IMR-90 (cell line): ENCODE measurements at regions not wholly inside any gene's neighbourhood (a gene's known extent, or its start where the extent isn't known, plus 50 kb on each side); places are given as distances from the start of the nearest gene placed in this dataset.

ENCODE experiments used
- BHLHE40 ChIP-seq: fragments of 150-350 bp; IDR thresholded peaks from 2 replicates; pipeline ENCODE4 v1.6.1; 2016; ENCODE audit warnings: mild to moderate bottlenecking, low read depth, low read length
- CEBPB ChIP-seq: IDR thresholded peaks from 2 replicates; pipeline ENCODE4 v1.6.1; 2012; ENCODE audit warnings: low read depth, low read length, improper control_type of control experiment
- CTCF ChIP-seq: conservative IDR thresholded peaks from 2 replicates; pipeline ENCODE4 v1.5.1; 2012; ENCODE audit warnings: mild to moderate bottlenecking, low read depth, low read length, improper control_type of control experiment
- ELK1 ChIP-seq: fragments of 150-350 bp; IDR thresholded peaks from 2 replicates; pipeline ENCODE4 v1.6.1; 2016; ENCODE audit warnings: low read depth, mild to moderate bottlenecking, low read length, moderate library complexity, borderline replicate concordance
- MAFK ChIP-seq: IDR thresholded peaks from 2 replicates; pipeline ENCODE4 v1.6.1; 2012; ENCODE audit warnings: low read depth, low read length, improper control_type of control experiment
- MAZ ChIP-seq: IDR thresholded peaks from 2 replicates; pipeline ENCODE4 v1.6.1; 2012; ENCODE audit warnings: low read depth, mild to moderate bottlenecking, low read length, improper control_type of control experiment, moderate library complexity, borderline replicate concordance
- NFE2L2 ChIP-seq: fragments of 150-350 bp; IDR thresholded peaks from 2 replicates; pipeline ENCODE4 v1.6.1; 2016; ENCODE audit warnings: low read depth, mild to moderate bottlenecking, low read length
- POLR2A ChIP-seq: IDR thresholded peaks from 2 replicates; pipeline ENCODE4 v1.6.1; 2012; ENCODE audit warnings: mild to moderate bottlenecking, low read depth, low read length
- RAD21 ChIP-seq: IDR thresholded peaks from 2 replicates; pipeline ENCODE4 v1.6.1; 2012; ENCODE audit warnings: low read length, improper control_type of control experiment
- RFX5 ChIP-seq: IDR thresholded peaks from 2 replicates; pipeline ENCODE4 v1.8.0; 2012; ENCODE audit warnings: low read depth, mild to moderate bottlenecking, low read length, moderate library complexity
- SMC3 ChIP-seq: fragments of 150-350 bp; IDR thresholded peaks from 2 replicates; pipeline ENCODE4 v1.6.1; 2016; ENCODE audit warnings: low read depth, mild to moderate bottlenecking, antibody characterized with exemption, low read length, moderate library complexity
- USF2 ChIP-seq: fragments of 150-350 bp; IDR thresholded peaks from 2 replicates; pipeline ENCODE4 v1.6.1; 2017; ENCODE audit warnings: mild to moderate bottlenecking, antibody characterized with exemption, low read length, low read depth

- no peak for TF ChIP-seq POLR2A
- no peak for TF ChIP-seq CTCF
- TF ChIP-seq NFE2L2 = no peak
- no peak for TF ChIP-seq MAFK
- TF ChIP-seq CEBPB = no peak
- no peak for TF ChIP-seq ELK1
- no peak for TF ChIP-seq RFX5
- TF ChIP-seq MAZ = no peak
- no peak for TF ChIP-seq USF2
- no peak for TF ChIP-seq SMC3
- TF ChIP-seq RAD21 = no peak
- TF ChIP-seq BHLHE40 = no peak
Measured at GRCh38 chr19:5216141-5216847, 124.3 kb downstream of the PTPRS start.
